Bronchial epithelial cell (primary cell): ENCODE measurements at regions not wholly inside any gene's neighbourhood (a gene's known extent, or its start where the extent isn't known, plus 50 kb on each side); places are given as distances from the start of the nearest gene placed in this dataset.
A peak's percentile ranks its signal among the peaks of the same experiment; 100 is the strongest.

Experiments used
- DNase-seq: peaks from one replicate; pipeline ENCODE4 v3.0.0-alpha.2; 2010; ENCODE audit warnings: low read depth
- FAIRE-seq: peaks from 2 replicates; lab custom pipeline; 2011; peaks lifted over from hg19 to GRCh38; lab: Jason Lieb, UNC
- H3K27me3 ChIP-seq: 2 replicates; pipeline ENCODE4 v1.5.1; 2011; ENCODE audit warnings: low read length; ENCODE audit not compliant: control insufficient read depth, insufficient read depth
- H3K36me3 ChIP-seq: 2 replicates; pipeline ENCODE4 v1.5.1; 2011; ENCODE audit warnings: low read length; ENCODE audit not compliant: control insufficient read depth, insufficient read depth
- H3K4me3 ChIP-seq: 2 replicates; pipeline ENCODE4 v1.5.1; 2011; ENCODE audit warnings: mild to moderate bottlenecking, low read depth, low read length, control low read depth
- TF ChIP-seq, protein P1 (sequence below): IDR thresholded peaks from 2 replicates; pipeline ENCODE4 v1.5.1; 2011; ENCODE audit warnings: mild to moderate bottlenecking, moderate library complexity, low read length, control low read depth, inconsistent platforms; ENCODE audit not compliant: insufficient read depth, severe bottlenecking

- no peak overlapping the region for H3K4me3 ChIP-seq
- no peak for FAIRE-seq
- TF ChIP-seq, protein P1, sequence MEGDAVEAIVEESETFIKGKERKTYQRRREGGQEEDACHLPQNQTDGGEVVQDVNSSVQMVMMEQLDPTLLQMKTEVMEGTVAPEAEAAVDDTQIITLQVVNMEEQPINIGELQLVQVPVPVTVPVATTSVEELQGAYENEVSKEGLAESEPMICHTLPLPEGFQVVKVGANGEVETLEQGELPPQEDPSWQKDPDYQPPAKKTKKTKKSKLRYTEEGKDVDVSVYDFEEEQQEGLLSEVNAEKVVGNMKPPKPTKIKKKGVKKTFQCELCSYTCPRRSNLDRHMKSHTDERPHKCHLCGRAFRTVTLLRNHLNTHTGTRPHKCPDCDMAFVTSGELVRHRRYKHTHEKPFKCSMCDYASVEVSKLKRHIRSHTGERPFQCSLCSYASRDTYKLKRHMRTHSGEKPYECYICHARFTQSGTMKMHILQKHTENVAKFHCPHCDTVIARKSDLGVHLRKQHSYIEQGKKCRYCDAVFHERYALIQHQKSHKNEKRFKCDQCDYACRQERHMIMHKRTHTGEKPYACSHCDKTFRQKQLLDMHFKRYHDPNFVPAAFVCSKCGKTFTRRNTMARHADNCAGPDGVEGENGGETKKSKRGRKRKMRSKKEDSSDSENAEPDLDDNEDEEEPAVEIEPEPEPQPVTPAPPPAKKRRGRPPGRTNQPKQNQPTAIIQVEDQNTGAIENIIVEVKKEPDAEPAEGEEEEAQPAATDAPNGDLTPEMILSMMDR = no peak
- no peaks in the 10 kb centered on the region for H3K36me3 ChIP-seq
- H3K27me3 ChIP-seq = no peaks in the 10 kb centered on the region
- DNase-seq = peak; percentile 54
Observed at GRCh38 chr3:182486463-182486862, 306.8 kb upstream of the ATP11B start.

- TF ChIP-seq, protein P1 = no peak
Observed at GRCh38 chr3:182487143-182487542, 306.2 kb upstream of the ATP11B start.

GRCh38 chr3:182487611-182488010 lies 305.7 kb upstream of the ATP11B start:
- TF ChIP-seq, protein P1 = no peak
- Histone ChIP-seq H3K4me3 (no peak overlapping the region), H3K36me3 (no peaks in the 10 kb centered on the region), H3K27me3 (no peaks in the 10 kb centered on the region)
- FAIRE-seq (no peak), DNase-seq (peak; percentile 7)

More at GRCh38 chr3:182487143-182487542, 306.2 kb upstream of the ATP11B start:
- no peak overlapping the region for H3K4me3 ChIP-seq
- H3K36me3 ChIP-seq = no peaks in the 10 kb centered on the region
- no peak for DNase-seq
- FAIRE-seq = no peak
- no peaks in the 10 kb centered on the region for H3K27me3 ChIP-seq

- no peak for FAIRE-seq
Observed at GRCh38 chr3:182490596-182491491, 302.5 kb upstream of the ATP11B start.

GRCh38 chr3:182491577-182491976 lies 301.7 kb upstream of the ATP11B start:
- no peaks in the 10 kb centered on the region for H3K36me3 ChIP-seq
- no peak overlapping the region for H3K4me3 ChIP-seq
- no peaks in the 10 kb centered on the region for H3K27me3 ChIP-seq
- FAIRE-seq = no peak
- no peak for DNase-seq
- TF ChIP-seq, protein P1 = no peak

More at GRCh38 chr3:182490596-182491491, 302.5 kb upstream of the ATP11B start:
- no peaks in the 10 kb centered on the region for H3K27me3 ChIP-seq
- DNase-seq = peak; percentile 55
- TF ChIP-seq, protein P1 = peak; percentile 32
- no peak overlapping the region for H3K4me3 ChIP-seq
- no peaks in the 10 kb centered on the region for H3K36me3 ChIP-seq
